NOMO-1 treated with dmso at 0.1 percent for 144 hours (cell line): ENCODE measurements at regions not wholly inside any gene's neighbourhood (a gene's known extent, or its start where the extent isn't known, plus 50 kb on each side); places are given as distances from the start of the nearest gene placed in this dataset.

Experiments used
- DNase-seq: peaks from one replicate; lab custom pipeline; 2025; ENCODE audit not compliant: unreplicated experiment; lab: John Stamatoyannopoulos, UW

GRCh38 chr4:35252866-35253265 lies 991.4 kb downstream of the ARAP2 start:
- no peak for DNase-seq

- DNase-seq = no peak
Observed at GRCh38 chr4:35253331-35253730, 991.0 kb downstream of the ARAP2 start.

DNA sequence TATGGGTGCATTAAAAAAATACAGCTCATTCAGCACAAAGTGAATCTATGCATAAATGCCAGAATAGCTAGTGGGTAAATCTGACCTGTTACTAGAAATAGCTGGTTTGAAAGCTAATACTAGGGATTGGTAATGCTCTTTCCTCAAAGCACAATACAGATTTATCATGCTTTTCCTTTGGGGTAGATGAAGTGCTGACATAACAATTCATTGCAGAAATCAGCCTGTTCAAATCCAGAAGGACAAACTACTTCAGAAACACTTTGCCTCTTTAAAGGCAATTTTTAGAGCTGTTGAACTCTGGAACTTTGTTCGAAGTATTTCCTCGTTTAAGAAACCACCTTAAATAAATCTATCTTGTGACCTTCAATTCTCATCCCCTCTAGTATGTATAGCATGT lies 957.9 kb downstream of the ARAP2 start:
- no peak for DNase-seq

DNA sequence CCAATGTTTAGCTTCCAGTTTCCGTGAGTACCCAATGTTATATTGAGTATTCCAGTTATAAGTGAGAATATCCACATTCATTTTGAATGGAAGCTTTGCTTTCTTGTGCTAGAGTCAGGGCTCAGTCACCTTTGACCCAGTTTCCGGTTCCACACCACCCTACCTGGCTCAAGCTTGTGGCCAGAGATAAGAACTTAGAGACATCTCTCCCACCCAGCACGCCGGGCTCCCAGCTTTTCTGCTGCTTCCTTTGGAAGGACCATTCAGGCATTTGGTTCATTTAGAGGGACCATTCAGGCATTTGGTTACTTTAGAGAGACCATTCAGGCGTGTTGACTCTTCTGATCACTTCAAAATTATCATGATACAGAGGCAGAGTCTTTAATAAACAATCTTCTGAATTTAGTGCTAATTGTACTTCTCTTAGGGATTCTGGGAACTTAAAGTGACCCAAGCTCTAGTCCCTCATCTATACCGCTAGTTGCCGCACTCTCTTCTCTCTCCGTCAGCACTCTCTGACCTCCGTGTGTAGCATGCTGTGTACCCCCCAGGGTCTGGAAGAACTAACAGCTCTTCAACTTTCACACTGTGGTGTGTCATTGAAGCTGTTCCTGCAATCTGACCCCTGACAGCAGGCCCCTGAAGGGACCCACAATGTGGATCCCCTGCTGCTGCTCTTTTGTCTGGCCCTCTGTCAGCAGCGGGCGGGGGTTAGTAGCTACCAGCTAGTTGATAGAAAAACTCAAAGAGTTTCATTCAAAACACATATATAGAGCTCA lies 943.1 kb downstream of the ARAP2 start:
- no peak for DNase-seq

DNA sequence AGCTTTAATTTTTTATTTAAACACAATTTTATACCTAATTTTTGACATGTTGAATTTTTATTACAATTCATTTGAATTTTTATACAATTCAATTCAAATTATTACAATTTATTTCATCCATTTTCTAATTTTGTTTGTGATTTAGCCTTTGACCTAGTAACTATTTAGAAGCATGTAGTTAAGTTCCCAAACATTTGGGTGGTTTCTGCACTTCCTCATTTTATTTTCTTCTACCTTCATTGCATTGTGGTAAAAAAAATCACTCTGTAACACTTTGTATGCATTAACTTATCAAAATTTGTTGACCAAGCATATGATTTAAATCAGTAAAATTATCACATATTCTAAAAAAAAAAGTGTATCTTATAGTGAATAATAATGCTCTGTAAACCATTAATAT lies 928.9 kb downstream of the ARAP2 start:
- no peak for DNase-seq

DNA sequence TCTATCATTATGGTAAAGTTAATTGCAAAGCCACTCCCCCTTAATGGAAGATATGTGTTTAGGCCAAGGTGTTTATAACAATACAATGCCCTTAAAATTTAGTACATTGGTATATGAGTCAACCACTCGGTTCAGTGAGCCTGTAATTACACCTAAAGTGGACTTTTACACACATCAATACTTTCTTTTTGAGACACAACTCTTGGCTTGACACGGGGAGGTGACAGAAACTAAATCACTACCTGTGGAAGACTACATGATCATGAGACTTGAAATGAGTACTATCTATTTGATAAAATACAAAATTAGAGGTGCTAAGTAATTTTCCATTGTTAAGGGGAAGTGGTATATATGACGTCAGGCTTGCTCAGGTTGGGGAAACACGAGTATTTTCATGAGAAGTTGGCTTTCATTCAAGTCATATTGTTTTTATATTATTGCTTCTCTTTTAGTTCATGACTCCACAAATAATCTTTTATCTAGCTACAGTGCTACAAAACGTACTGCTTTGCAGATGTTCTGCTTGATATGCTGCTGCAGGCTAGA lies 918.3 kb downstream of the ARAP2 start:
- DNase-seq = no peak

DNA sequence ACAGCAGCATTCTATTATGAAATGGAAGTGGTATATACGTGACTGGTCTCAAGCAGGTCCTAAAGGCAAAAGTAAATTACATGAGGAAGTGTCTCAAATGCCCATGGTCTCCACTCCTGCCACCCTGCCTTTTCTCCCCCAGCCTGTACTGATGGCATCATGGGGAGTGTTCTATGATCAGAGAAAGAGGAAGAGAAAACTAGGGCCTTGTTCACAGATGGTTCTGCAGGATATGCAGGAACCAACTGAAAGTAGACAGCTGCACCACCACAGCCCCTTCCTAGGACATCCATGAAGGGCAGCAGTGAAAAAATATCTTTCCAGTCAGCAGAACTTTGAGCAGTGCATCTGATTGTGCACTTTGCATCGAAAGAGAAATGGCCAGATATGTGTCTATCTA lies 901.5 kb downstream of the ARAP2 start:
- DNase-seq = no peak

- no peak for DNase-seq
Observed at GRCh38 chr4:35347276-35347675, 897.0 kb downstream of the ARAP2 start.

GRCh38 chr4:35358001-35358584 lies 886.2 kb downstream of the ARAP2 start:
- no peak for DNase-seq

- DNase-seq = no peak
Observed at GRCh38 chr4:35364321-35364870, 879.9 kb downstream of the ARAP2 start.

DNA sequence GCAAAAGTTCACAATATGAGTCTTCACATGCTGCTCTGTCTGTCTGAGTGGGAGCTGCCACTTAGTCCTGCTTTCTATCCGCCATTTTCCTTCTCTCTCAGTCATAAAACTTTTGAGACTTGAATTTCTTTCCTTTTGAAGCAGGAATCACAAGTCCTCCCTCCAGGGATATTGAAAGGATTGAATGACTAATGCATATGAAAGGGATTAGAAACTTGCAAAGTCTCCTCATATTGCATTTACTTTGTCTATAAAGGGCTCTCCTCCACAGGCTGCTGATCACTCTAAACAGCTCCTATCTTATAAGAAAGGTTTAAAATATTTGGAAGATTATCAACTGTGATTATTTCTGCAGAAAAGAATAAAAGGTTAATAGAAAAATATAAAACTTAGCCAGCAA lies 879.1 kb downstream of the ARAP2 start:
- DNase-seq = no peak

DNA sequence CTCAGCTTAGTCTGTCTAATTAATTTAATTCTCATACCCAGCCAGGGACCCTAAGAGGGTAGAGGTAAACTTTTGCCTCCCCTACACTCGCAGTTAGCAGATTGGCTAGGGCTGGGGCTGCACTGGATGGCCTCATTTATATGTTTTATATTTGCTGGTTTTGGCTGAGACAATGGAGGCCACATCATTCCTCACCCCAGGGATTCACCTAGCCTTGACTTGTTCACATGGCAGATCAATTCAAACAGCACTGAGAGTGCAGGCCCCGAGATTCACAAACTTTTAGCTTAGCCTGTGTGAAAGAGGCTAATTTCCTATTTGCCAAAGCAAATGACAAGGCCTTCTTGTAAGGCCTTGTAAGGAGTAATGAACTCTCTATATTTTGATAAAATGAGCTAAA lies 844.4 kb downstream of the ARAP2 start:
- no peak for DNase-seq

- no peak for DNase-seq
Observed at GRCh38 chr4:35423104-35423503, 821.2 kb downstream of the ARAP2 start.

DNA sequence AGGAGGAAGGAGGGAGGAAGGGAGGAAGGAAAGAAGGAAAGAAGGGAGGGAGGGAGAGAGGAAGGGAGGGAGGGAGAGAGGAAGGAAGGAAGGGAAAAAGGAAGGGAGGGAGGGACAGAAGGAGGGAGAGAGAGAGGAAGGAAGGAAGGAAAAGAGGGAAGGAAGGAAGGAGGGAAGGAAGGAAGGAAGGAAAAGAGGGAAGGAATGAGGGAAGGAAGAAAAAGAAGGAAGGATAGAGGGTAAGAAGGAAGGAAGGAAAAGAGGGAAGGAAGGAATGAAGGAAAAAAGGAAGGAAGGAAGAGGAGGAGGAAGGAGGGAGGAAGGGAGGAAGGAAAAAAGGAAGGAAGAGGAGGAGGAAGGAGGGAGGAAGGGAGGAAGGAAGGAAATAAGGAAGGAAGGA lies 796.8 kb downstream of the ARAP2 start:
- no peak for DNase-seq

GRCh38 chr4:35459045-35459444 lies 785.3 kb downstream of the ARAP2 start:
- no peak for DNase-seq

DNA sequence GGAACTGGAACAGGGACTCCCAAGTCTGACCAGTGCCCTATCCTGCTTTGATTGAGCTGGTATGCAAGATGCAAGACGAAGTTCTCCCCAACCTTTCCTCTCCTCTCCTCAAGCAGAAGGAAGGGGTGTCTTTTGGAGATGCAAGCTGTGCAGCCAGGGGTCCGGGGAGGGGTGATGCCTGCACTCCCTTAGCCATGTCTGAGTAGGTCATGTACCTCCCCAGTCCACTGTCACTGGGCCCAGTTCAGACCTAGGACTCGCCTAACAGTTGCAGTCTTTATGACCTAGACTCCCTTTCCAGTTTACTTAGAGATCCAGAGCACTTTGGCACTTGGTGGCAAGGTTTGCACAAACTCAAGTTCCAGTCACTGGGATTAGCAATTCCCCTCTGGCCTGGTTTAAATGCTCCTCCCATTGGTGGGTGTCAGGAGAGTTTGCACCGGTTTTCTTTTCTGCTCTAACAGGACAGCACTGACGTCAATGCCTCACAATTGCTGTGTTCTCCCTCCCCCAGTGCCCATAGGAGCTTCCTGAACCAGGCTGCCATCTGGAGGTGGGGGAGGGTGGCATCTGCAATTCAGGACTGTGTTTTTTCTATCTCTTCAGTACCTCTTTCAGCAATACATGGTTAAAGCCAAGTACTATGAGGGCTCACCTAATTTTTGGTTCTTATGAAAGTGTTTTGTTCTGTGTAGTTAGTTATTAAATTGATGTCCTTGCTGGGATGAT lies 782.2 kb downstream of the ARAP2 start:
- DNase-seq = no peak

DNA sequence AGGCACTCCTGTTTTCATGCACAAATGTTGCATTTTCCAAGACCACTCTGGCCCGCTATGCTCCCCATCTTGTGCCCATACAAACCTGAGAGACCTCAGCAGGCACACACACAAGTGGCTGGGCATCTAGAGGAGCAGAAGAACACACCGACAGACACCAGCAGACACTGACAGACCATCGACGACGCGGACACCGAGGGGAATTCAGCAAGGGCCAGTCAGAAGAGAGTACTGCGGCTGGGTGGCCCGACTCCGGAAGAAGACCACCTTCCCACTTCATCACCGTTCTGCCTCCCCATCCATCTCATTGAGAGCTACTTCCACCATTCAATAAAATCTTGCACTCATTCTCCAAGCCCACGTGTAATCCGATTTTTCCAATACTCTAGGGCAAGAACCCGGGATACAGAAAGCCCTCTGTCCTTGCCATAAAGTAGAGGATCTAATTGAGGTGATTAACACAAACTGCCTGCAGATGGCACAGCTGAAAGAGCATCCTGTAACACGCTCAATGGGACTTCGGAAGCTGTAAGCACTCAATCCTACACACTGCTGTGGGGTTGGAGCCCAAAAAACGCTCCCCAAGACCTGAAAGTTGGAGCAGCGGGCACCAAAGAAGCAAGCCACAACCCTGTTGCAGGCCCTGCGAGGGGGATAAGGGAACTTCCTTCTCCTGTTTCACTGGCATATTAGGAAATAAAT lies 780.9 kb downstream of the ARAP2 start:
- DNase-seq = no peak

DNA sequence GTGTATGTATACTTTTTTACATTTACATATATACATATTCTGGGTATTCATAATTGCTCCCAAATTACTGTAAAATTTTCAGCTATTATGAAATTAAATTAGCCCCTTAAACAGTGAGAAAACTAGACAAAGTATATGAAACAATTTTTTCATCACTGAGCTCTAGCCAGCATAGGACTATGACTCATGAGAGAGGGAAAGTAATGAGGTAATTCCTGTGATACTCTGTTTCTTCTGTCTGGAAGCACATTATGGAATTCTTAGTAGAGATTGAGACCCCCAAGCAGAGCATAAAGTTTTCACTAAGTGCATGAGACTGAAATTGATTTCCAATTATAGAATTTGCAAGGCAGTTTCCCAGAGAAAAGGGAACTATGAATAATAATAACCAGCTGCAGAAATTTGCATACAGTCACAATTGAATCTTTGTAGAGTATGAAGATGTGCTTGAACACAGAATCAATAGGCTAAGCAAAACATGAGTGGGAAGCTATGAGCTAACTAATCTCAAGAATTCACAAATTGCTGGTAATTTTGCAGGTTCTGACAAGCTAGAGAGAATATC lies 779.3 kb downstream of the ARAP2 start:
- DNase-seq = no peak

DNA sequence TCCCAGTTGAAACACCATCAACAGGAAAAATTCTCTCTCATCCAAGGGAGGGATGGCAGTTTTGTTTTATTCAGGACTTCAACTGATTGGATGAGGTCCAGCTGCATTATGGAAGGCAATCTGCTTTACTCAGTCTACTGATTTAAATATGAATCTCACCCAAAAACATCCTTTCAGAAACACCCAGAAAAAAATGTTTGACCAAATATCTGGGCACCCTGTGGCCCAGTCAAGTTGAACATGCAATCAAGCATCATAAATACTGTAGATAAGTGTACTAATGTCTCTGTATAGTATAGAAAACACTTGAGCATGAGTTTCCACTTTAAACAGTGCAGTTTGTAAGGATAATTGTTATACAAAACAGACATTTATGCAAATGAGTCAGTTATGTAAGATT lies 753.2 kb downstream of the ARAP2 start:
- no peak for DNase-seq

DNA sequence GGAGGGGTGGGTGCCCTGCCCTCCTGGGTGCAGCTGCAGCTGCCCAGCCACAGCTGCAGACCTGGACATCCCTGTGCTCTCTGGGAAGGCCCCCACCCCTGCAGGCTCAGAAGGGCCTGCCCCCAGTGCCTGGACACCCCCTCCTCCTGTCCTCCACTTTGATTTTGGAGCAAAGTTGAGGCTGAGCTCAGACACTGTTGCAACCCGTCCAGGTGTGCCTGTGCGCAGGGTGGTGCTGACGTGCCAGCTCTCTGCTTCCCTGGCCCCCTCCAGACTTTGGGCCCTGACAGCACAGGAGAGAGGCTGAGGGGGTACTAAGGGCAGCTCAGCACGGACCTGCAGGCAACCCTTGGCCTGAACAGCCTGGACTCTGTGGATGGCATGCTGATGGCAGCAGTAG lies 750.3 kb downstream of the ARAP2 start:
- no peak for DNase-seq

DNA sequence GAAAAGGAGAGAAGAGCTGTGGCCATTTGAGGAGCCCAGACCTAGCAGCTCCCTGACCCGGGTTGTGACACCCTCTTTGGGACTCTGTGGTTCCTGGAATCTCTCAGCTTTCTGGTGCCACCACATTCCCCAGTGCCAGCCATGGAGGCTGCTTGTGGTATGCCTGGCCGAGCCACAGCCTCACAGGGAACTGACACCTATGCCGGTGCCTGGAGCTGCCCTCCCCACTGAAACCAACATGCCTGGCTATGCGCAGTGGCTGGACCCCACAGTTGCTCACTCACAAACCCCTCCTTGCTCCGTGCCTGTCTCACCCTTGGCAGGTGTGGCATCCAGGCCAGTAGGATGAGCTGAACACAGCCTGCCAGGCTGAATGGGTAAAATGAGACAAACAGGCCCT lies 749.4 kb downstream of the ARAP2 start:
- DNase-seq = no peak
